Pulmonary artery endothelial cell (primary cell): ENCODE measurements at regions not wholly inside any gene's neighbourhood (a gene's known extent, or its start where the extent isn't known, plus 50 kb on each side); places are given as distances from the start of the nearest gene placed in this dataset.

Experiments
- DNase-seq: peaks from one replicate; pipeline ENCODE4 v3.0.0-alpha.2; 2011; ENCODE audit warnings: low read depth, low spot score

DNA sequence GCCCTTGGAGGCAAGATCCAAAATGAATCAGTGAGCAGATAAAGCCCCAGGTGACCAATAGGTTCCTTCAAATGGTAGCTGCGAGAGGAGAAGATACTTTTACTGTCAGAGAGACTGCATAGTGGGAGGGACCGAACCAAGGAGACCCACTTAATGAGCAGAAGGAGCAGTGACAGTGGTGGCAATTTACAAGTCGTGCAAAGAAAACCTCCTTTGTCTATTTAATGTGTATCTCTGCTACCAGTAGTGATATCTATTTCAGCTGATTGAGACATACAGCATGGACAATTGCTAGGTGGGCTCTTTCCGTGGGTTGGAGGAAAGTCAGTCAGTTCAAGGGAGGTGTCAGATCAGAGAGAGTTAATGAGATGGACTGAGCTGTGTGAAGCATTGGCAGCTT, 480.4 kb downstream of the GATA3 start:
- no peak for DNase-seq

DNA sequence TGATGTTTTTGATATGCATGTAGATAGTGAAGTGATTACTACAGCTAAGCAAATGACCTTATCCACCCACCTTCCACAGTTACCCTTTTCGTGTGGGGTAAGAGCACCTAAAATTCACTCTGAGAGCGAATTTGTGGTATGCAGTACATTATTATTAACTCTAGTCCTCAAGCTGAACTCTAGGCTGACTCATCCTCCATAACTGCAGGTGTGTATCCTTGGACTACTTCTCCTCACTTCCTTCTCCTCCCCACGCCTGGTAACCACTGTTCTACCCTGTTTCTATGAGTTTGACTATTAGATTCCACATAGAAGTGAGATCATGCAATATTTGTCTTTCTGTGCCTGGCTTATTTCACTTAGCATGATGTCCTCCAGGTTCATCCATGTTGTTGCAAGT, 484.6 kb downstream of the GATA3 start:
- DNase-seq, result no peak

DNA sequence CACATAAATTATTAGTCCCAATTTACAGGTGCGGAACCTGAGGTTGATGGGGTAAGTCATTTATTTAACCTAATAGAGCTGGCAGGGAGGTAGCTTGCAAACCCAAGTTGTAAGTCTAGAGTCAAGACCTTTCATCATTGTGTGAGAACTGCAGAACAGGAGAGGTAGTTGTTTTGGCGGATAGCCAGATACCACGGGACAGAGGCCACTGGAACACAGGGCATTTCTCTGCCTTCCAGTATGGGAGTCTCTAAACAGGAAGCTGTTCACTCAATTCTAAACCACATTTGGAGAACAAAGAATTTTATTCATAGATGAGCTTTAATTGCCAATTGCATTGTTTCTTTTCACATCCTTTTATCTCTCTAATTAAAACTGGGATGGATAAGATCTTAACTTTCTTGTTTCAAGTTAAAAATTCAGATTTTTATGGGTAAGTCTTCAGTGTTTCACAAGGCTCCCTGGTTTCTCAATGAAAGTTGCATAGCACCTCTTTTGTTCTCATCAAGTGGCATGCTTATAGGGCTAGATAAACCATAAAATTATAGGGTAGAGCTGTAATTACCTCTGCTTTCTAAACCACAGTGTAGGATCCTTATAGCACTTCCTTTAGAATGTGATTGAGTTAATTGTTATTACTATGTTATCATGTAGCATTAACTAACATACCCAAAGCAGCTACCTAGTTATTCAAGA, 489.0 kb downstream of the GATA3 start:
- DNase-seq, result no peak

DNA sequence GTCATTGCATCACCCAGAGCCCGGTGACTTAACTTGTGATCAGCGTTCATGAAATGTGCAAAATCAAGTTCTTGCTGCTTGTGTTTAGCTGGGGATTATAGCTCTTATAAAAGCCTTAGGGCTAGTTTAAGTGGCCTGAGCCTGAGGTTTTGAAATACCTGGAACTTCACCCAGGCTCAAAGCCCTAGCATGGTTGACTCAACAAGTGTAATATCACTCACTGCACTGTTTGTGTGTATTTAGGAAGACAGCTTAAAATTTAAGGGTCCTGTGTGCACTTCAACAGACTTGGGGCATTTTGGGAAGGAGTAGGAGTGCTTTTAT, 489.5 kb downstream of the GATA3 start:
- DNase-seq, result no peak

DNA sequence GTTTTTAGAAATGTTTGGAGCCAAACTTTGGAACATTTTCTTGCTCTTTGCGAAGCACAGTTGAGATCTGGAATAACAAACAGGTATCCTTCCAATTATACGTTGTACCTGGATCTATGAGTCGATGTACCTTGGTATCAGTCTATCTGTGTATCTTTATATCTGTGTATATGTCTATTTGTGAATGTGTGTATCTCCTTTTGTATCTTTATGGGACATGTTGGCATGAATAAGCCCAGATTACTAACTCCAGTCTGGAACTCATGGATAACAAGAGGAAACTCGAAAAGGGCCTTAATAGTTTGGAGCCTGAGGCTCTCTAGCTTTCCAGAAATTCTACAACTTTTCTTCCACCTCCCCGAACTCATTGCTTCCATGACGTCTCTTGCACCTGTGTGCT, 490.0 kb downstream of the GATA3 start:
- DNase-seq, result no peak

DNA sequence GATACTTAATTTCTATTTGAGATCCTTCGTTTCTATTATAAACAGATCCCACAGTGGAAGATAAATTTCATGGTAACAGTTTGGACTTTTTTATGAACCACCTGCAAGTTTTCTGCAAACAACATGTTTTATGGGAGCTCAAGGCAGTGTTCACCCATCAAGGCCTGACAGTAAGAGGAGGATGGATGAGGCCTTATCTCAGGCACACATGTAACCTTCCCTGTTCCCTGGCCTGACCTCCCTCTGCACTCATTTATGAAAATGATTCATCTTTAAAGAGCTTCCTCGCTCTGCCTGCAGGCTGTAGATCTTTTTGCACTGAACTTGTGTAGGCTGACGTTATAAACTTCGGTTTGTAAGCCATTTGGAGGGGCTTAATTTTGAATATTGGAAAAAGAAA, 500.1 kb downstream of the GATA3 start:
- DNase-seq, result no peak

DNA sequence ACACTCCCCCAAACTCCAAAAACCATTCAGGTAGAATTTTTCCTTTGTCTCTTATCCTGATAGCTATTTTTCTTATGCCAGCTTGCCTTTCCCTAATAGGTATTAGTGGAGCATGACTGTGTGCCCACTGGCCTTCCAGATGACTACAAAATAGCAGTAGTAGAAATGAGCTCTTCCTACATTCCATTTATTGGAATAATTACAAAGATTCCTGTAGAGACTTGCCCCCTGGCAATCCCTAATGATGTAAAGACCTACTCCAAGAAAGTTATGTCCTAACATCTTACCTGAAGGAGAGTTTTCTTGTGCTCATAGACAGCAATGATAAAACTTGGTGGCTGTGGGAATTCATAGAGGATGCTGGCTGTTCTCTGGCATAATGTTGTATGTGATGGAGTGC, 501.8 kb downstream of the GATA3 start:
- no peak for DNase-seq

DNA sequence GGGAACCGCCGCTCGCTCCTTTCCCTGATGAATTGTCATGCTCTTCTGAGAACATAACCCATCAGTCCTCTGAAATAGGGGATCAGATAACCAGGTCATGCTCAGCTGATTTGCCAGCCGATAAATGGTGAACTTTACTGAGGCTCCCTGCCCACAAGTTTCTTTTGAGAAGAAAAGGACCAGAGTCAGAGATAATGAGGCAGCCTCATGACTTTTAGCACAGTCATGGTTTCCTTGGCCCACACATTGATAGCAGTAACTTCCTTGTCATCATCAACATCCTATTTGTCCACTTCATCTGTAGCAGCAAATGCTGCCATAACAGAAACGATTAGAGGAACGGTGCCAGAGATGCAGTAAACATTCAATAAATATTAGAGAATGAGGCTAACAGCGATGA, 509.0 kb downstream of the GATA3 start:
- no peak for DNase-seq

DNA sequence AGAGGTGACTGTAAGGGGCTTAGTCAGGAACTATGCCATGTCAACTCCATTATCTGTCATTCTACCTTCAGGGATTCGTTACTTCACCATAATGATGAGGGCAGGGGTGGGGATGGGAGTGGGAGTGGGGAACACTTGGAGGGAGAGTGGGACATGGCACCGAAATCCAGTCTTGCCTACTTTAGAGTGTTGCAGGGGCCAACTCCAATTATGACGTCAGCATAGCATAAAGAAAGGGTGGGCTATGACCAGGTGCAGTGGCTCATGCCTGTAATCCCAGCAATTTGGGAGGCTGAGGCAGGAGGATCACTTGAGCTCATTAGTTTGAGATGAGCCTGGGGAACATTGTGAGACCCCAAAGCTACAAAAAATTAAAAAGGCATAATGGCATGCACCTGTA, 512.2 kb downstream of the GATA3 start:
- no peak for DNase-seq

DNA sequence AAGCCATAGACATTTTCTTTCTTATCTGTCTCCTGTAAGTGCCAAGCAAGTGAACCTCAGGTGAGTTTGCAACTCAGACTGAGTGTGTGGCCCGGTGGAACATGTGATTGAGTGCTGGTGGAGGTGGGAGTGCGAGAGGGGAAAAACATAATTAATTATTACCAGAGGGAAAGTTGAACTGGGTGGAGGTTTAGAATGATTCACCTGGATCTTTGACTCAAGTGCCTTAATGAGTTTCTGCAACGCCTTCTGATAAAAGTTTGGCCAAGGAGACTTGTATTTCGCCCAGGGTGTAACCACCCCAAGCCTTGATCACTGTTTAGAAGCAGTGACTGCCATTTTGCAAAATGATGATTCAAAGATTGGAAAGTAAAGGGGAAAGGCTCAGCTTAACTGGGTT, 513.9 kb downstream of the GATA3 start:
- no peak for DNase-seq

DNA sequence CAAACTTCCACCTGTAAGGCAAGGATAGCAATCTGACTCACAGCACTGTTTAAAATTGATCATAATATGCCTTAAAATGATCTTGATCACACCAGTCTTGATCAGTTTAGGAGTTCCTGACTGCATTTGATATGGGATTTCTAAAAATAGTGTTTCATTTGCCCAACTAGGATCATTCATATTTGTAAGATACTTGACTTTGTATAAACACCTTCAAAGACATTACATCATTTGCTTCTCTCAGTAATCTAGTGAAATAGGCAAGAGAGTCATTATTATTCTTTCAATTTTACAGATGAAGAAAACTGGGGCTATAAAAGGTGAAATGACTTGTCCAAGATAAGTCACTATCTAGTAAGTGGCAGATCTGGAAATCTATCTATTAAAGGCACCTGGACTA, 521.1 kb downstream of the GATA3 start:
- DNase-seq, result no peak

DNA sequence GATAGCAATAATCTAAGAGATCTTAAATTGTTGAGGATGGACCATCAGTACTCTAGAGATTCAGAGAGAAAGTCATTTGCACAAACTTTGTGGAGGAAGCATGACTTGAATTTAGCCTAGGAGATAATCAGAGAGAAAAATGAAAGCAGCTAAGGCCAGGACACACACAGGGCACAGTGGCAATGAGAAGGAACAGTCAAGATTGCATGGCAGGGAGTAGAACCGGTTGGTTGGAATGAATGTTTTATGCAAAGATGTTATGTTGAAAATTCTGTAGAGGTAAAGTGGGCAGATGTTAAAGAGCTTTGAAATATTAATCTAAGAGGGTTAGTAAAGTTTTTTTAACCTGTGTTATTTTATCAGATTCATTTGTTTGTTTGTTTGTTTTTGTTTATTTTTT, 521.8 kb downstream of the GATA3 start:
- no peak for DNase-seq

DNA sequence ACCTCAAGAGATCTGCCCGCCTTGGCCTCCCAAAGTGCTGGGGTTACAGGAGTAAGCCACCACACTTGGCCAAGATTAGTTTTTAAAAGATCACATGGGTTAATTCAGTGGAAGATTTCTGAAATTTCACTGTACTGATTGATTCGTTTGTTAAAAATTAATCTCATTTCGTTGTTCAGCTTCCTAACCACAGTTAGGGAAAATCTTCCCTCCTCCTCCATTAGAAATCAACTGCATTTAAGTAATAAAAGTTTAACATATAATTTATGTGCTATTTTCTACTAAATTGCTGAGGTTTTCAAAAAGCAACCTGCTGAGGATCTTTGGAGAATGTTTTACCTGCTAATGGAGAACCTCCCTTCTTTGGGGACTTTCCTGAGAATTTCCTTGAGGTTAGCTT, 522.4 kb downstream of the GATA3 start:
- no peak for DNase-seq

DNA sequence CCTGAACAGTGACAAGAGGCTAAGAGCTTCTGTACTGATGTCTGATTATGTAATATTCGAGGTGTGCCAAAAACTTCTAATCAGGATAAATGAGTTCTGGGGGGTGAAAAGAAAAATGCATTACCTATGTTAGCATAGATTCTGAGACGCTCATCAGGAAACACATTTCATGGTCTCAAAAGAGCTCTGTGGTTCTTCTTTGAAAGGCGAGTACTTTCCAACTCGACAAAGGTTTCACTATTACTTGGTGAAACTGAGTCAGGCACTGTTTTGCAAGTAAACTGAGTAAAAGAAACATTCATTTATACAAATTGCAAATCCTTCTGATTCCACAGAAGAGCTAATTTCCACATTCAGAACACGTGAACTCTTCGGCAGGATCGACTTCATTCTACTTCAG, 523.2 kb downstream of the GATA3 start:
- no peak for DNase-seq

DNA sequence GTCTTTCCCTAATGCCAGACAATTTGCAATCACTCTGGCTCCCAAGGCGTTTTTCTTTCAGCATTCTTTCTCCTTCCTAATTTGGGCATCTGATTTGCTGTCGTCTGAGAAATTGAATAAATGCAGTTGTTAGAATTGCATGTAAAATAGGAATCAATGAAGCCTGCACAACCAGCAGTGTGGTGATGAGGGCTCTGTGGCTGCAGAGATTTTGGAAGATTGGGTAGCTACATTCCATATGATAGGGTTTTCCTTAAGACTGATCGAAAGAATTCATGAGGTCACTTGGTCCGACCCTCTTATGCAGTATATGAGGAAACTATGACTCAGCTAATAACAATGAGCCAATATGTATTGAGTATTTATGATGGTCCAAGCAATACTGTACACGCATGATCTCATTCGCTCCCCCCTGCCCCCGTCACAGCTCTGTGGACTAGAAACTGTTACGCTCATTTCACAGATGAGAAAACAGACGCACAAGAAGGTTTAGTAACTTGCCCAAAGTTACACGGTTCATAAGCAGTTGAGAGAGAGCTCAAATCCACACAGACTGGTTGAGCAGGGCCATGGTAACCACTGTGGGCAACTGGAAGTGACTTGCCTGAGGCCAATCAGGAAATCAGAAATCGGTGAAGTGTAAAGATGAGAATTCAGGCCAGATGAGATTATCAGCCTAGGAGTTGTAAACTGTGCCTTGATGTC, 527.2 kb downstream of the GATA3 start:
- no peak for DNase-seq

DNA sequence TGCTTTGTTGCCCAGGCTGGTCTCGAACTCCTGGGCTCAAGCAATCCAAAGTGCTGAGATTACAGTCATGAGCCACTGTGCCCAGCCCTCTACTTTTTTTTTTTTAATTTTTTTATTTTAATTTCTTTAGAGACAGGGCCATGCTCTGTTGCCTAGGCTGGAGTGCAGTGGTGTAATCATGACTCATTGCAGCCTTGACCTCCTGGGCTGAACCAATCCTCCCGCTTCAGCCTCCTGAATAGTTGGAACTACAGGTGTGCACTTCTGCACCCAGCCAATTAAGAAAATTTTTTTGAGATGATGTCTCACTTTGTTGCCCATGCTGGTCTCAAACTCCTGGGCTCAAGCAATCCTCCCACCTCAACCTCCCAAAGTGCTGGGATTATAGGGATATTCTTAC, 528.6 kb downstream of the GATA3 start:
- DNase-seq, result no peak

DNA sequence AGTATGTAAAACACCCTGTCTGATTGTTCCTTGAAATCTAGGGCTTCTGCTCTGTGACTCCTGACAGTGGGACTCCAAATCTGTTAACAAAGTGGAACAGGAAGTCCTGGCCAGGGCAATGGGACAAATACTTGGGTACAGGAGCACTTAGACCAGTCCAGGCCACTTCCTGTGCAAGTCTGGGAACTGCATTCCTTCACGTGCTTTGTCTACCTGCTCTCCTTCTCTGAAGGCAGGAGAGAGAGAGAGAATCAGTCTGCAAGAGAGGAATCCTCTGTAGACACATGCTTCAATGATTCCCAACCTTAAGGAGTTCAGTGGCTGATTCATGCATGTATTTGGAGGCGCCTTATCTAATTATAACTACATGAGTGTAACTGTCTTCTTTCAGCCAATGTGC, 530.2 kb downstream of the GATA3 start:
- no peak for DNase-seq

DNA sequence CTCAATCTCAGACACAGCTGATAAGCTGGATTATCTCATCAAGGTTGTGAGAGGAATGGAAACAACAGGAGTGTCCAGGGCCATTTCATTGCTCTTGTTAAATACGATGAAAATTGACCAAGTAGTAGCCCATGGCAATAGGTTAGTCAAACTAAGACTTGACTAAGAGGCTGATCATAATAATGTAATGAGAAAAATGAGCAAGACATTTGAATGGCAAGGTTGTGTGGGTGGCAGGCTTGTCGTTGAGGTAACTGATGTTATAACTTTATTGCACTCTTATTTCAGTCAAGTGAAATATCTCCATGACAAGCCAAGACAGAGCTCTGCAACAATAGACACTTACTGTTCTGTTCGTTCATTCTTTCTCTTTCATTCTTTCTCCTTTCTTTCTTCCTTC, 532.0 kb downstream of the GATA3 start:
- no peak for DNase-seq

DNA sequence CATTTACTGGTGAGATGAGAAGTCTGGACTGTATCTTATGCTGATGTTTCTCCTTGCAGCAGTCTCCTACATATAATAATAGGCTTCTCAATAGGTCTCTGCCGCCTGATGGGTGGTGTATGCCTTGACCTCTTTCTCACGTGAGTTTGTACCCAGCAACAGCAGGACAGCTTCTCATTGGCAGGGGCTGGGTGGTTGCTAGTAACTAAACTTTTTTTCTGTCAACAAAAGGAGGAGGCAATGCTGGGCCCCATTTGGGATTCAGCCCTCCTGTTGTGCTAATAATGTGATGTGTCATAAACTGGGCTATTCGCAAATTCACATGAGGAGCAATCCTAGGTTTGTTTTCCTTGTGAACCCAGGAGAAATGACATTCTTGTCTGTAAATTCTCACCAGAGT, 533.6 kb downstream of the GATA3 start:
- DNase-seq, result no peak

DNA sequence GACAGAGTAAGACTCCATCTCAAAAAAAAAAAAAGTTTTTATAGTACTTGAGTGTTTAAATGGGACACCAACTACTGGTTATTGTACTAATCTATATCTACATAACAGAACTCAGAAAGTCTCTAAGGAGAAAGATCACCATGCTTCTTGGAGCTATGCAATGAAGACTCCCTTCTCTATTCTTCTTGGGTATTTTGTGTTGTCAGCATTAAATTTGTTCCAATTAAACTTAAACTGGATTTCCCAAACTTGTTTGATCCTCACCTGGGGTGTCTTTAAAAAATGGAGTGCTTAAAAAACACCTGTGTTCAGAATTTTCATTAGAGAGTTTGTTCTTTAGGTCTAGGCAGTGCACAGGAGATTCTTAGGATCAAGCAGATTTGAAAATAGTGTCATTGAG, 536.0 kb downstream of the GATA3 start:
- DNase-seq, result no peak

DNA sequence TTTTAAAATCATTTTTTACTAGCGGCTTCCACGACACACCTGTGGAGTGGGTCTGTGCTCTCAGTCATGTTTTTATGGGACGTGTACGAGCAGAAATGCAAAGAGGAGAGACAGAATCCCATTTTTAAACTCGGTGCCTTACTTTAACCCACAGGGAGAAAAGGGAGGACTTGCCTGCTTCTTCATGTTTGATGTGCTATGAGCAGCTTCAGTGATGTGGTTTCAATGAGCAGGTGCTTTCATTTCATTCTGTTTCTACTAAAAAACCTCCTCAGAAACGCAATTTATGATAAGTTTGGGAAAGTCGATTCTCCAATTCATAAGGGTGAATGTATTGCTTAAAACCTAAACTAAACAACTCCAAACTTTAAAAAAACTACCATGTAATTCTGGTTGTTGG, 537.2 kb downstream of the GATA3 start:
- no peak for DNase-seq

DNA sequence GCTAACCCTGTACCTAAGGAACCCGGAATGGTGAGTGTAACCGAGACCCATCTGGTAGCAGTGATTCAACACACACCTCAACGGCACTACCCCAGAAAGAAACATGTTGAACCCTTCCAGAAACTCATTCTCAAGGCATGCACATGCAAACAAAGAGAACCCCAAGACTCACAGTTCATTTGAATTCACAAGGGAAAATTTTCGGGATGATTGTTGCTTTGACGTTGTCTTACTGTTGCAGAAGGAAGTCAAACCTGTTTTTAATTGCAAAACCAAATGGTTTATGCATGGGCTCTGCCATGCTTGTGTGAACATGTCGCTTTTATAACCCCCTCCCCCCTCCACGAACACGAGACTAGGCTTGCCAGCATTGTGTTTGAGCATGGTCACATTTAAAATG, 539.7 kb downstream of the GATA3 start:
- no peak for DNase-seq

DNA sequence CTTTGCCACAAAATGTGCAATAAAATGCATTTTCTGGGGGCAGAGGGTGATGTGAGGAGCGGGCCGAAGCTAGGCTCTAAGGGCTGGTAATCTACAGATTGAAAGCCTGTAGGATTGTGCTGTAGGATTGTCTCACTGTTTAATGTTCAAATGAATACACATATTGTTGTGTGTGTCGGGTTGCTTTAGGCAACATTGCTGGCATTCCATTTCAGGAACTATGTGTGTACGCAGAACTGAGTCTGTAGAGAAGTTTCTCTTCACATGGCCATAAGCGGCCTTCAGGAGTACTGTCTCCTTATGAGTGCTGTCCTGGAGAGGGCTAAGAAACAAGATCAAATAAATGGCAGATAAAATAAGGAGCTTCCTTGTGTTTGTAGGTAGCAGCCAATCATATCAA, 540.2 kb downstream of the GATA3 start:
- DNase-seq, result no peak

DNA sequence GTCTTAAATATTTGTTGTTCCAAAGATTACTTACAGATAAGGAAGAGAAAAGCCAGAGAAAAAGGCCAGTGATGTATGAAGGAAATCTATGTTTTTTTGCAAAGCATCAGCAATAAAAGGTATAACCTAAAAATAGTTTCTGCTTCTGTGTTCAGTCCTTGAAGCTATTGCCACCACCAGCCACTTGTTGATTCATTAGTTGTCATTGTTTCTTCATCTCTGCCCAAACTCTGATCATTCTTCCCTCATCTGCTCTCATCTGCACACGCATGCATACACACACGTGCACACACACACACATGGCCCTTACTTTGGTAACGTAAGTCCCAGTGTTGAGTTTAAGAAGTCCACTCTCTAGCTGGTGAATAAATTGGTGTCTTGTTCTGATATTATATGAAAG, 540.7 kb downstream of the GATA3 start:
- DNase-seq, result no peak
